AG04450 (cell line): ENCODE measurements at regions not wholly inside any gene's neighbourhood (a gene's known extent, or its start where the extent isn't known, plus 50 kb on each side); places are given as distances from the start of the nearest gene placed in this dataset.

Source experiments
- CTCF ChIA-PET: fragments of 300-600, 350-600 bp; formaldehyde crosslinking; extraction: SDS; loops from one replicate; lab custom pipeline; 2022; ENCODE audit warnings: antibody characterized with exemption, inconsistent platforms; lab: Charles Lee
- POLR2A ChIA-PET: fragments of 350-600 bp; formaldehyde crosslinking; extraction: SDS; loops from one replicate; lab custom pipeline; 2021; ENCODE audit warnings: antibody characterized with exemption, inconsistent platforms; lab: Yijun Ruan, JAX
- DNase-seq: peaks from one replicate; pipeline ENCODE4 v3.0.0-alpha.2; 2011; ENCODE audit warnings: low read depth, low spot score
- H3K27ac ChIP-seq: one replicate; pipeline ENCODE4 v1.5.1; 2012; ENCODE audit warnings: low read depth, low read length, control low read depth
- H3K27me3 ChIP-seq: one replicate; pipeline ENCODE4 v1.6.0; 2012; ENCODE audit warnings: low read length; ENCODE audit not compliant: control insufficient read depth, insufficient read depth
- H3K4me3 ChIP-seq: 2 replicates; pipeline ENCODE4 v1.5.1; 2011; ENCODE audit warnings: mild to moderate bottlenecking, low read depth, low read length, control low read depth
- H3K9me3 ChIP-seq: 2 replicates; pipeline ENCODE4 v1.5.1; 2012; ENCODE audit warnings: low read length; ENCODE audit not compliant: control insufficient read depth, insufficient read depth
- TF ChIP-seq, protein P1 (sequence below): IDR thresholded peaks from 2 replicates; pipeline ENCODE4 v1.5.1; 2011; ENCODE audit warnings: low read depth, low read length, control low read depth, inconsistent platforms

DNA sequence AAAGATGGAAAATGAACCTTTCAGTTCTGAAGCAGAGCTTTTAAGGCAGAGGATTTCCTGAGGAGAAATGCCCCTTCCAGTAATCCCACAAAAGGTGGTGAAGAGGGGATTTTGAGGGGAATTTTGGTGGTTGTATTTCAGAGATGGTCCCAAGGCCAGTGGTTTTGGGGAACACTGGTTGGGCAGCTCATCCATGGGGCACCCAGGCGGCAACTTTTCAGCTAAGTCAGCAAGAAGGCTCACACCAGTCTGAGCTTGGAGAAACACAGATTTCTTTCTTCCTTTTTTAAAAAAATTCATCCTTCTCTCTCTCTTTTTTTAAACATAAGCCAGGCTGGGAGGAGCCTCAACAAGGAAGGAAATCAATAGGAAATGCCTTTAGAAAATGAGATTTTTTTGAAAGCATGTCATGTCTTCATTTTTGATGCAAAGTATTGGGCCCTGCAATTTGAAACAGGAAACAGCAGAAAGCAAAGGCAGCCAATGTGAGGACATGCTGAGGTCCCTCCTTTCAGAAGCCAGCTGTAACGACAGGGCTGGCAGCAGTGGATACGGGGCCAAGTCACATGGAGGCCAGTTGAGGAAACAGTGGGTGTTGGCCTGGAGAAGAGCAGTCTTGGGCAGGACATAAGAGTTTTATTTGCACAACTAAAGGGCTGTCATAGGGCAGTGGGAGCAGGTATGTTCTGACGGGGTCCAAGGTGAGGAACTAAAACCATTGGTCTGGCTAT, 155.3 kb upstream of the KLF4 start:
- TF ChIP-seq, protein P1, sequence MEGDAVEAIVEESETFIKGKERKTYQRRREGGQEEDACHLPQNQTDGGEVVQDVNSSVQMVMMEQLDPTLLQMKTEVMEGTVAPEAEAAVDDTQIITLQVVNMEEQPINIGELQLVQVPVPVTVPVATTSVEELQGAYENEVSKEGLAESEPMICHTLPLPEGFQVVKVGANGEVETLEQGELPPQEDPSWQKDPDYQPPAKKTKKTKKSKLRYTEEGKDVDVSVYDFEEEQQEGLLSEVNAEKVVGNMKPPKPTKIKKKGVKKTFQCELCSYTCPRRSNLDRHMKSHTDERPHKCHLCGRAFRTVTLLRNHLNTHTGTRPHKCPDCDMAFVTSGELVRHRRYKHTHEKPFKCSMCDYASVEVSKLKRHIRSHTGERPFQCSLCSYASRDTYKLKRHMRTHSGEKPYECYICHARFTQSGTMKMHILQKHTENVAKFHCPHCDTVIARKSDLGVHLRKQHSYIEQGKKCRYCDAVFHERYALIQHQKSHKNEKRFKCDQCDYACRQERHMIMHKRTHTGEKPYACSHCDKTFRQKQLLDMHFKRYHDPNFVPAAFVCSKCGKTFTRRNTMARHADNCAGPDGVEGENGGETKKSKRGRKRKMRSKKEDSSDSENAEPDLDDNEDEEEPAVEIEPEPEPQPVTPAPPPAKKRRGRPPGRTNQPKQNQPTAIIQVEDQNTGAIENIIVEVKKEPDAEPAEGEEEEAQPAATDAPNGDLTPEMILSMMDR: no peak
- no peak overlapping the region for H3K4me3 ChIP-seq
- CTCF ChIA-PET: no interaction called here
- DNase-seq: no peak
- H3K9me3 ChIP-seq: no peaks in the 10 kb centered on the region
- no peaks in the 10 kb centered on the region for H3K27me3 ChIP-seq
- POLR2A ChIA-PET: no interaction called here
- no peak overlapping the region for H3K27ac ChIP-seq

DNA sequence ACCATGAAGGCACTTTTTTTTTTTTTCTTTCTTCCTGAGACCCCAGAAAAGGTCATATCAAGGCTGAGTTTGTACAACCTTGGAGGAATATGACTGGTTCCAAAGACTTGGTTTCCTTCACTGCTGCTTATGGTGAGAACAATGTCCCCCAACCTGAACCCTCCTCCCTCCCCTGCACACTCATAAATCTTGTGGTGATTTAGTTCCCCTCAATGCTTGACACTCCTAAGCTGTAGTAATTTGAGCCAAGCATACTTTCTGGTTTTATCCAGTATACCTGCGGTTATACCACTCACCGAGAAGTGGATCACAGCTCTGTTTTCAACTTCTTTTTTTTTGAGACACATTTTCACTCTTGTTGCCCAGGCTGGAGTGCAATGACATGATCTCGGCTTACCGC, 149.9 kb upstream of the KLF4 start:
- ChIA-PET POLR2A (interaction anchor here (0.6 kb wide), 1 partner anchor 293 kb away, joined by 4 read pairs; no protein-coding TSS in a partner anchor), CTCF (interaction anchor here (0.7 kb wide), 1 partner anchor 153 kb away, joined by 4 read pairs; no protein-coding TSS in a partner anchor)
- Histone ChIP-seq H3K4me3 (no peak overlapping the region), H3K27ac (no peak overlapping the region), H3K9me3 (no peaks in the 10 kb centered on the region), H3K27me3 (no peaks in the 10 kb centered on the region)
- DNase-seq: no peak
- TF ChIP-seq, protein P1: no peak

DNA sequence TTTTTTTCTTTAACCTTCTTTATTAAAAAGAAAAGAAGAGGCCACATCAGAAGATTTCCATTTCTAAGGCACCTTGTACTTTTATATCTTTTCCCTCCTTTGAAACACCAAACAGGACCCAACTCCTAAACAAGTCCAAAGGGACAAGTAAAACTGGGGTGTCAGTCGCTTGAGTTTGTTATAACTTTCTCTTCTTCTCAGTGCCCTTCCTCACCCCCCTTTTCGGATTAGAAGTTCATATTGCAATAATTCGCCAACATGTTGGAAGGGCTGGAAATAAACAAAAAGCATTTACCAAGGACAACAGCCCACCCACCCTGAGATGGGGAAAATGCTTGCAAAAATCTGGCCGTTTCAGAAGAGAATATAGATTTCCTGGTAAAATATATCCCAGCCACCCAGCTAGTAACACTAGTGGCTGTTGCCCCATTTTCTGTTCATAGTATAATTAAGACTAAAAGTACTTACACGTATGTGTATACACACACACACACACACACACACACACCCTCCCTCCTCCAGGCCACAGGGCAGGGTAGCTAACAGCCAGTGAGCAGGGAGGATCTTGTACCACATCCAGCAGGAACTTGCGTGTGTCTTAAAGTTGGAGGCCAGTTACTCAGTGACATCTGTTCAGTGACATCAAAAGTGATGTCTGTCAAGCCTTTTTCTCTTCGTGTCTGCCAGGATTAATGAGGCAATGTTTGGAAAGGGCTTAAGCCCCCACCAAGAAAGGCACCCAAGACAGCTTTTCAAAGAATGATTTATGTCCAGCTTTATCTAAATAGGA, 149.1 kb upstream of the KLF4 start:
- ChIA-PET CTCF (interaction anchor here (0.7 kb wide), 1 partner anchor 152 kb away, joined by 4 read pairs; no protein-coding TSS in a partner anchor), POLR2A (interaction anchor here (0.6 kb wide), 1 partner anchor 294 kb away, joined by 4 read pairs; no protein-coding TSS in a partner anchor)
- no peaks in the 10 kb centered on the region for H3K27me3 ChIP-seq
- H3K27ac ChIP-seq: peak overlapping the region; percentile 95
- TF ChIP-seq, protein P1: no peak
- no peaks in the 10 kb centered on the region for H3K9me3 ChIP-seq
- peak overlapping the region; percentile 63 for H3K4me3 ChIP-seq
- no peak for DNase-seq

DNA sequence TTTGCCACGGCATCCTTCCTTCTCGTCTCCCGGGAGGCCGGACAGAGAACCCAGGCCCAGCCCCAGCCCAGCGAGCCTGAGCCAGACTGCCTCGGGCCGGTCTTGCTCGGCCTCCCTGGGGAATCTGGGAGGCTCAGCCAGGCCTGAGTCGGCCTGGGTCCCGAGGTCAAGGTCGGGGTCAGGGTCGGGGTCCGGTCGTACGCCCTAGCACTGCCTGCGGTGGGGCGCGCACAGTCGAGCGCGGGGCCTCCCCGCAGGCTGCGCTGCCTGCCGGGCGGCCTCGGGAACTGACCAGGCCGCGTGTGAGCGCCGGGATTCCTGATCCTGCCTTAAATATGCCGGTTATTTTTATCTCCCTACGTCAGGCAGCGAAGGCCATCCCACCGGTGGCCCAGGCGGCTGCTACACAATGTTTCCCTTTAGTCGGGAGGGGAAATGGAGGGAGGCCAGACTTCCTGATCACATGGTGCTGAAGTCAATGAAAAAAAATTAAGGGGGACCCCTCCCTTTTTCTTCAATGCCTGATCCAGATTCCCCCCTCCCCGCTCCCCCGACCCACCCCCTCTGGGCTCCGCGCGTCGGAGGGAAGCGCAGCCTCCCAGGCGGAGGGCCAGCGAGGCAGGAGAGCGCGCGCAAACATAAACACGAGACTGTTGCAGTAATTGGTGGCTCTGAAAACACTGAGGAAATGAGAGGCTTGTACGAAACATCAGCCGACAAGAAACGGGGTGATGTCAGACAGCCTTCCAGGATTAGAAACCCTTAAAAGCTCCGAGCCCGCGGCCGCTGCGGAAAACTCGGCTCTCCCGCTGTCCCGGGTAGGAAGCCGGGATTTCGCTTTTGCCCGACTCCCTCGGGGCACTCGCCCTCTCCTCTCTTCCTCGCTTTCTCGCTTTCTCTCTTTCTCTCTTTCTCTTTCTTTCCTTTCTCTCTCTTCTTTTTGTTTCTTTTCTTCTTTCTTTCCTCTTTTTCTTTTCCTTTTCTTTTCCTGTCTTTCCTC, 148.2 kb upstream of the KLF4 start:
- Histone ChIP-seq H3K4me3 (peak overlapping the region; percentile 63), H3K27ac (peak overlapping the region; percentile 95), H3K27me3 (no peaks in the 10 kb centered on the region), H3K9me3 (no peaks in the 10 kb centered on the region)
- POLR2A ChIA-PET: no interaction called here
- CTCF ChIA-PET: no interaction called here
- peak; percentile 95 for DNase-seq
- TF ChIP-seq, protein P1: peak; percentile 30
